H9 (cell line): ENCODE measurements at regions not wholly inside any gene's neighbourhood (a gene's known extent, or its start where the extent isn't known, plus 50 kb on each side); places are given as distances from the start of the nearest gene placed in this dataset.

Source experiments
- DNase-seq: peaks from one replicate; pipeline ENCODE4 v3.0.0-alpha.2; 2017
- H2AFZ ChIP-seq: one replicate; pipeline ENCODE4 v1.6.1; 2013; ENCODE audit warnings: mild to moderate bottlenecking, low read length, control low read depth, moderate library complexity
- H2AK5ac ChIP-seq: 2 replicates; pipeline ENCODE4 v1.6.1; 2013; ENCODE audit warnings: low read length, control low read depth, mixed read lengths; ENCODE audit not compliant: insufficient read length
- H2BK120ac ChIP-seq: one replicate; pipeline ENCODE4 v1.6.1; 2013; ENCODE audit warnings: low read depth, mild to moderate bottlenecking, low read length, control low read depth, inconsistent platforms; ENCODE audit not compliant: poor library complexity, severe bottlenecking
- H2BK12ac ChIP-seq: 2 replicates; pipeline ENCODE4 v1.6.1; 2013; ENCODE audit warnings: low read length, control low read depth, mixed read lengths, low read depth; ENCODE audit not compliant: insufficient read length
- H2BK15ac ChIP-seq: 2 replicates; pipeline ENCODE4 v1.6.1; 2013; ENCODE audit warnings: low read depth, low read length, control low read depth
- H2BK20ac ChIP-seq: one replicate; pipeline ENCODE4 v1.6.1; 2013; ENCODE audit warnings: low read depth, mild to moderate bottlenecking, low read length, control low read depth, inconsistent platforms; ENCODE audit not compliant: poor library complexity, severe bottlenecking
- H2BK5ac ChIP-seq: 2 replicates; pipeline ENCODE4 v1.6.1; 2013; ENCODE audit warnings: low read length, control low read depth, mixed read lengths; ENCODE audit not compliant: insufficient read length
- H3K14ac ChIP-seq: 2 replicates; pipeline ENCODE4 v1.6.1; 2013; ENCODE audit warnings: low read length, control low read depth; ENCODE audit not compliant: insufficient read depth
- H3K18ac ChIP-seq: 2 replicates; pipeline ENCODE4 v1.6.1; 2013; ENCODE audit warnings: low read depth, mild to moderate bottlenecking, mixed read lengths, low read length, control low read depth; ENCODE audit not compliant: insufficient read length
- H3K23ac ChIP-seq: 2 replicates; pipeline ENCODE4 v1.6.1; 2013; ENCODE audit warnings: low read length, control low read depth, mixed read lengths, low read depth; ENCODE audit not compliant: insufficient read length
- H3K23me2 ChIP-seq: 2 replicates; pipeline ENCODE4 v1.6.1; 2013; ENCODE audit warnings: low read depth, mild to moderate bottlenecking, mixed read lengths, low read length, control low read depth; ENCODE audit not compliant: insufficient read length, poor library complexity, severe bottlenecking
- H3K27ac ChIP-seq: 2 replicates; pipeline ENCODE4 v1.5.1; 2013; ENCODE audit warnings: low read length, control low read depth, mixed read lengths, low read depth; ENCODE audit not compliant: insufficient read length
- H3K27me3 ChIP-seq: 2 replicates; pipeline ENCODE4 v1.6.1; 2013; ENCODE audit warnings: low read length, control low read depth, inconsistent platforms; ENCODE audit not compliant: insufficient read depth
- H3K4ac ChIP-seq: 2 replicates; pipeline ENCODE4 v1.6.1; 2013; ENCODE audit warnings: low read depth, mild to moderate bottlenecking, control low read depth, inconsistent platforms, low read length, moderate library complexity
- H3K4me1 ChIP-seq: 2 replicates; pipeline ENCODE4 v1.6.1; 2013; ENCODE audit warnings: low read length, control low read depth, inconsistent platforms; ENCODE audit not compliant: insufficient read depth
- H3K4me2 ChIP-seq: 2 replicates; pipeline ENCODE4 v1.6.1; 2013; ENCODE audit warnings: low read length, control low read depth, mixed read lengths; ENCODE audit not compliant: insufficient read length, insufficient read depth
- H3K56ac ChIP-seq: 2 replicates; pipeline ENCODE4 v1.6.1; 2013; ENCODE audit warnings: low read depth, mild to moderate bottlenecking, mixed read lengths, low read length, control low read depth; ENCODE audit not compliant: insufficient read length
- H3K79me1 ChIP-seq: 2 replicates; pipeline ENCODE4 v1.6.1; 2013; ENCODE audit warnings: low read depth, mild to moderate bottlenecking, moderate library complexity, low read length, control low read depth, inconsistent platforms; ENCODE audit not compliant: insufficient read depth, poor library complexity, severe bottlenecking
- H3K79me2 ChIP-seq: 2 replicates; pipeline ENCODE4 v1.6.1; 2013; ENCODE audit warnings: low read length, control low read depth, inconsistent platforms; ENCODE audit not compliant: insufficient read depth
- H3K9ac ChIP-seq: 2 replicates; pipeline ENCODE4 v1.6.1; 2013; ENCODE audit warnings: low read length, control low read depth, mixed read lengths; ENCODE audit not compliant: insufficient read length; ENCODE audit errors: extremely low read depth
- H3K9me3 ChIP-seq: one replicate; pipeline ENCODE4 v1.6.1; 2013; ENCODE audit warnings: low read depth, low read length, inconsistent platforms; ENCODE audit not compliant: control insufficient read depth
- H3T11ph ChIP-seq: one replicate; pipeline ENCODE4 v1.6.1; 2013; ENCODE audit warnings: mild to moderate bottlenecking, low read length, control low read depth, inconsistent platforms
- H4K20me1 ChIP-seq: one replicate; pipeline ENCODE4 v1.6.1; 2013; ENCODE audit not compliant: control insufficient read depth, insufficient read length, insufficient read depth
- H4K5ac ChIP-seq: 2 replicates; pipeline ENCODE4 v1.6.1; 2013; ENCODE audit warnings: low read depth, mild to moderate bottlenecking, mixed read lengths, low read length, control low read depth; ENCODE audit not compliant: insufficient read length
- H4K8ac ChIP-seq: replicated peaks from 2 replicates; pipeline ENCODE4 v1.6.1; 2013; ENCODE audit warnings: low read length, control low read depth, mixed read lengths, low read depth; ENCODE audit not compliant: insufficient read length
- H4K91ac ChIP-seq: 2 replicates; pipeline ENCODE4 v1.6.1; 2013; ENCODE audit warnings: low read depth, mild to moderate bottlenecking, moderate library complexity, mixed read lengths, low read length, control low read depth; ENCODE audit not compliant: insufficient read length
- H3K27ac Mint-ChIP-seq, 3 experiments: 2 replicates in 2 of 3; 3 replicates in 1 of 3; pipeline ENCODE4 v1.8.0; 2020 to 2021; ENCODE audit warnings: mixed read lengths in 3 of 3, mild to moderate bottlenecking in 1 of 3, moderate library complexity in 1 of 3
- H3K27me3 Mint-ChIP-seq: 2 replicates; pipeline ENCODE4 v1.8.0; 2021; ENCODE audit warnings: low read depth, mild to moderate bottlenecking, moderate library complexity, mixed read lengths
- H3K36me3 Mint-ChIP-seq, 3 experiments: 2 replicates in 2 of 3; 3 replicates in 1 of 3; pipeline ENCODE4 v1.8.0; 2020 to 2021; ENCODE audit warnings: low read depth in 3 of 3, mixed read lengths in 3 of 3; ENCODE audit not compliant: insufficient read depth in 1 of 3
- H3K4me1 Mint-ChIP-seq, 2 experiments: 2 replicates each; pipeline ENCODE4 v1.8.0; 2020; ENCODE audit warnings: mixed read lengths in 2 of 2
- H3K4me3 Mint-ChIP-seq, 2 experiments: 2 replicates in 1 of 2; 3 replicates in 1 of 2; pipeline ENCODE4 v1.8.0; 2020 to 2021; ENCODE audit warnings: mild to moderate bottlenecking in 2 of 2, mixed read lengths in 2 of 2, moderate library complexity in 1 of 2
- H3K9me3 Mint-ChIP-seq, 2 experiments: 2 replicates in 1 of 2; 3 replicates in 1 of 2; pipeline ENCODE4 v1.8.0; 2020; ENCODE audit warnings: mild to moderate bottlenecking in 2 of 2, mixed read lengths in 2 of 2, moderate library complexity in 1 of 2
- CTCF ChIP-seq: fragments of 200-600 bp; sonication (generic); conservative IDR thresholded peaks from 3 replicates; pipeline ENCODE4 v1.8.0; 2021; ENCODE audit warnings: antibody characterized with exemption, mild to moderate bottlenecking
- WGBS: extraction: QIAGEN DNeasy Blood & Tissue Kit; methylation state at CpG from one replicate; pipeline ENCODE4 v1.1.7; 2013; ENCODE audit warnings: missing lambda C conversion rate, low lambda C conversion rate, mixed read lengths; ENCODE audit not compliant: insufficient read length; ENCODE audit errors: extremely low coverage; 5-methylcytosine and 5-hydroxymethylcytosine counted together

- no peak overlapping the region for H3K56ac ChIP-seq
- H3K4me2 ChIP-seq: no peak overlapping the region
- no peak overlapping the region for H3K27ac ChIP-seq
- Mint-ChIP-seq H3K27me3 (no peaks in the 10 kb centered on the region), H3K9me3 (peaks cover 2 to 8% of the 10 kb centered on the region in 2 experiments; a peak in 4 of 5 replicates), H3K4me1 (no peaks in the 10 kb centered on the region), H3K27ac (no peak overlapping the region), H3K36me3 (peaks cover 0 to 15% (median 0%) of the 10 kb centered on the region in 3 experiments; a peak in 3 of 7 replicates), H3K4me3 (no peak overlapping the region)
- H3K4ac ChIP-seq: no peak overlapping the region
- H3T11ph ChIP-seq: no peak overlapping the region
- no peak overlapping the region for H3K9ac ChIP-seq
- no peak for TF ChIP-seq CTCF
- no peak overlapping the region for H3K18ac ChIP-seq
- no peak overlapping the region for H2BK5ac ChIP-seq
- H3K79me1 ChIP-seq: no peaks in the 10 kb centered on the region
- H4K5ac ChIP-seq: no peak overlapping the region
- H2AFZ ChIP-seq: no peak overlapping the region
- H4K91ac ChIP-seq: no peak overlapping the region
- WGBS: no CpG with 5 or more reads among the region's 1 CpG
- H3K27me3 ChIP-seq: no peaks in the 10 kb centered on the region; the same call in 1 of the 2 replicates
- no peaks in the 10 kb centered on the region for H3K79me2 ChIP-seq
- H3K23me2 ChIP-seq: no peaks in the 10 kb centered on the region
- H4K20me1 ChIP-seq: no peaks in the 10 kb centered on the region
- H3K4me1 ChIP-seq: no peaks in the 10 kb centered on the region
- no peak overlapping the region for H2AK5ac ChIP-seq
- H3K9me3 ChIP-seq: no peaks in the 10 kb centered on the region
- DNase-seq: no peak
- no peak overlapping the region for H2BK120ac ChIP-seq
- H4K8ac ChIP-seq: no peak overlapping the region
- no peak overlapping the region for H2BK20ac ChIP-seq
- no peak overlapping the region for H2BK15ac ChIP-seq
- no peak overlapping the region for H3K14ac ChIP-seq
- H3K23ac ChIP-seq: no peak overlapping the region
- no peak overlapping the region for H2BK12ac ChIP-seq
Observed at GRCh38 chr21:27298465-27298864, 331.6 kb upstream of the ADAMTS5 start.
